Lung (tissue), 11 donors: ENCODE measurements at regions not wholly inside any gene's neighbourhood (a gene's known extent, or its start where the extent isn't known, plus 50 kb on each side); places are given as distances from the start of the nearest gene placed in this dataset.

Experiments
- ATAC-seq: fragments of 200-7000 bp; cut with Tn5 transposase; one replicate; pipeline ENCODE4 v1.9.1; 2020; ENCODE audit warnings: moderate number of reproducible peaks; ENCODE audit not compliant: insufficient read depth, low FRiP score
- DNase-seq, 3 donors: peaks; one replicate each; pipeline ENCODE4 v3.0.0-alpha.2; 2013 to 2017
- H3K27ac ChIP-seq, 2 donors: one replicate each; pipeline ENCODE4 v1.5.1; 2013; ENCODE audit warnings: mild to moderate bottlenecking in 2 of 2, moderate library complexity in 2 of 2, control low read depth in 1 of 2, inconsistent platforms in 1 of 2, low read depth in 1 of 2, low read length in 1 of 2
- H3K27me3 ChIP-seq, 3 donors: one replicate each; pipeline ENCODE4 v1.5.1; 2013; ENCODE audit warnings: low read length in 2 of 3; ENCODE audit not compliant: control insufficient read depth in 3 of 3, insufficient read depth in 3 of 3
- H3K36me3 ChIP-seq, 4 donors: one replicate each; pipeline ENCODE4 v1.5.1; 2013; ENCODE audit warnings: low read length in 4 of 4, mild to moderate bottlenecking in 1 of 4, moderate library complexity in 1 of 4; ENCODE audit not compliant: control insufficient read depth in 4 of 4, insufficient read depth in 4 of 4
- H3K4me1 ChIP-seq, 5 donors: one replicate each; pipeline ENCODE4 v1.5.1; 2013; ENCODE audit warnings: low read length in 5 of 5, mild to moderate bottlenecking in 2 of 5, moderate library complexity in 1 of 5; ENCODE audit not compliant: control insufficient read depth in 5 of 5, insufficient read depth in 5 of 5
- H3K4me3 ChIP-seq: one replicate; pipeline ENCODE4 v1.5.1; 2013; ENCODE audit warnings: mild to moderate bottlenecking, control low read depth, moderate library complexity
- H3K9ac ChIP-seq, 2 donors: one replicate each; pipeline ENCODE4 v1.5.1; 2013; ENCODE audit warnings: low read length in 2 of 2, control low read depth in 1 of 2; ENCODE audit not compliant: insufficient read depth in 1 of 2
- H3K9me3 ChIP-seq, 4 donors: one replicate each; pipeline ENCODE4 v1.5.1; 2013; ENCODE audit warnings: low read length in 3 of 4, mild to moderate bottlenecking in 1 of 4, moderate library complexity in 1 of 4; ENCODE audit not compliant: control insufficient read depth in 4 of 4, insufficient read depth in 3 of 4
- WGBS, 2 donors: extraction: QIAGEN DNeasy Blood & Tissue Kit; methylation state at CpG; one replicate each; pipeline ENCODE4 v1.1.7; 2013; 5-methylcytosine and 5-hydroxymethylcytosine counted together
- TF ChIP-seq, protein P1 (sequence below): IDR thresholded peaks from 2 replicates; pipeline ENCODE4 v1.5.1; 2012; ENCODE audit warnings: mild to moderate bottlenecking; ENCODE audit errors: control extremely low read depth, extremely low read depth
- donor health status: control.
- donor health status: control.
- donor health status: Bipolar disorder and iron deficiency.
- donor health status: healthy.
- donor health status: DM: yes; HTN: yes; CAD: no.

DNA sequence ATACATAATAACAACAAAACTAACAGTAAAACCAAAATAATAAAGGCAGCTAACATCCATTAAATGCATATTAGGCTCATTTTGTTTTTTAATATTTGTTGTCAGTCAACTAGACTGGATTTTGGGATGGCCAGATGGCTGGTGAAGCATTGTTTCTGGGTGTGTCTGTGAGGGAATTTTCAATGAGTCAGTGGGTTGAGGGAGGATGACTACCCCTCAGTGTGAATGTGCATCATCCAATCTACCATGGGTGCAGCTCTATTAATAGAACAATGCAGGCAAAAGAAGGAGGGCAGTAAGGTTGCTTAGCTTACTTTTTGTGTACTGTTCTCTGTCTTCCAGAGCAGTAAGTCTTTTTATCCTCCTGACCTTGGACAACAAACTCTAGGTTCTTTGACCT, 484.2 kb upstream of the HS3ST1 start:
- Histone ChIP-seq H3K9ac (no peak overlapping the region), H3K4me1 (peaks cover 0 to 13% (median 4%) of the 10 kb centered on the region in 5 donors), H3K27ac (peak overlapping the region in 1 of 2 donors; percentile 56), H3K36me3 (no peaks in the 10 kb centered on the region), H3K27me3 (no peaks in the 10 kb centered on the region), H3K4me3 (no peak overlapping the region), H3K9me3 (no peaks in the 10 kb centered on the region)
- TF ChIP-seq, protein P1, sequence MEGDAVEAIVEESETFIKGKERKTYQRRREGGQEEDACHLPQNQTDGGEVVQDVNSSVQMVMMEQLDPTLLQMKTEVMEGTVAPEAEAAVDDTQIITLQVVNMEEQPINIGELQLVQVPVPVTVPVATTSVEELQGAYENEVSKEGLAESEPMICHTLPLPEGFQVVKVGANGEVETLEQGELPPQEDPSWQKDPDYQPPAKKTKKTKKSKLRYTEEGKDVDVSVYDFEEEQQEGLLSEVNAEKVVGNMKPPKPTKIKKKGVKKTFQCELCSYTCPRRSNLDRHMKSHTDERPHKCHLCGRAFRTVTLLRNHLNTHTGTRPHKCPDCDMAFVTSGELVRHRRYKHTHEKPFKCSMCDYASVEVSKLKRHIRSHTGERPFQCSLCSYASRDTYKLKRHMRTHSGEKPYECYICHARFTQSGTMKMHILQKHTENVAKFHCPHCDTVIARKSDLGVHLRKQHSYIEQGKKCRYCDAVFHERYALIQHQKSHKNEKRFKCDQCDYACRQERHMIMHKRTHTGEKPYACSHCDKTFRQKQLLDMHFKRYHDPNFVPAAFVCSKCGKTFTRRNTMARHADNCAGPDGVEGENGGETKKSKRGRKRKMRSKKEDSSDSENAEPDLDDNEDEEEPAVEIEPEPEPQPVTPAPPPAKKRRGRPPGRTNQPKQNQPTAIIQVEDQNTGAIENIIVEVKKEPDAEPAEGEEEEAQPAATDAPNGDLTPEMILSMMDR = no peak
- ATAC-seq (no peak), DNase-seq (no peak)

DNA sequence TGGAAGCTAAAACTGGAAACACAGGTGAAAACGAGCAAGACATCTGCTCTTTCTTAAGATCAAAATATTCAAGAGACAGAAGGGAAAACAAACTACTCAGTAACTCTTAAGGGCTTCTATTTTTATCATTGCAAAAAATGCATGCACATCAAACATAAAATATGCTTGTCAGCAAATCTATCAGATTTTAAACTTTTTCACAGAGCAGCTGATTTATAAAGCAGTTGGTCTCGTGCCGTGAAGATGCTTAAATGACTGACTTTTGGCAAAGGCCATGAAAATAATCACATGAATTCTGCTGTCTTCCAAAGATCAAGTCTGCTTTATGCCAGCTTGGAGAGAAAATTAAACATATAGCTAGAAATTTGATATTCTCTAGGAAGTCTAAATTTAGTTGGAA, 482.1 kb upstream of the HS3ST1 start:
- 68 to 85% methylated on average over 3 of the region's 3 CpGs for WGBS, 2 donors
- TF ChIP-seq, protein P1 = no peak
- no peak overlapping the region for H3K4me3 ChIP-seq
- H3K9me3 ChIP-seq = no peaks in the 10 kb centered on the region
- DNase-seq = peak in 2 of 3 donors; percentile 36 to 45
- H3K36me3 ChIP-seq = no peaks in the 10 kb centered on the region
- no peaks in the 10 kb centered on the region for H3K27me3 ChIP-seq
- H3K4me1 ChIP-seq = peaks cover 0 to 20% (median 4%) of the 10 kb centered on the region in 5 donors
- no peak overlapping the region for H3K27ac ChIP-seq
- H3K9ac ChIP-seq = no peak overlapping the region
- no peak for ATAC-seq

DNA sequence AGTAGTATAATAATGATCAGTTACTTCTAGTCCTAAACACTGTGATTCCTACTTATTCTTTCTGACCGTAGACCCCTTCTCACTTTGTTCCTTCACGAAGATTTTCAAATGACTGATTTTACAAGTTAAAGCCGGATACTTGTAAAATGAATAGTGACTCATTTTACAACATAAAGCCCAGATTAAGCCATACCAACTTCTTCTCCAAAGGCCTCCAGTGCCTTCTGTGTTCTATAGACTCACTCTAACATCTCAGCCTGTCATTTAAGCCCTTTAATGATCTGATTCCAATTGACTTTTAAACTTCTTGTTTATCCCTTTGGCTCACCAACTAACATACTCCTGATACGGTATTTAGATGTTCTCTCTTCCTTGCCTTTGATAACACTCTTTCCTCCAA, 480.0 kb upstream of the HS3ST1 start:
- Histone ChIP-seq H3K36me3 (no peaks in the 10 kb centered on the region), H3K9me3 (no peaks in the 10 kb centered on the region), H3K27ac (no peak overlapping the region), H3K9ac (no peak overlapping the region), H3K4me3 (no peak overlapping the region), H3K27me3 (no peaks in the 10 kb centered on the region), H3K4me1 (peaks cover 2 to 40% (median 14%) of the 10 kb centered on the region in 5 donors)
- DNase-seq (peak in 1 of 3 donors; percentile 47), ATAC-seq (no peak)
- TF ChIP-seq, protein P1 = no peak
- WGBS, 2 donors = 82 to 84% methylated on average over 4 of the region's 4 CpGs

DNA sequence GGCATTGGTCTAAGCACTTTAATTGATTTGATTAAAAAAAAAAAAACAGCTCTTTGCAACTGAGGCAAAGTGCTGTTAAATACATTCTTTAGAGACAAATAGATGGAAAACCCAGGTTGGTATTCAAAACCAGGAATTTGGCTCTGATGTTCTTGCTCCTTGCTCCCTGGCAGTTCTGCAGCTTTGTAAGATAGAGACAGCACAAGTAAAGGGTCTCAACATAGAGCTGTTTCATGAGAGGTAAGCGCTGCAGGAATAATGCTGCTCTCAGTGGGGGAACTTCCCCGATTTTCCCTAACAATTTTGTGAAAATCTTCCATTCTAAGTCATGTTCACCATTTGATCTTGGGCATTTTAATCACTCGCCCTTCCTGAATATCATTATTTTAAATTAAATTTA, 479.5 kb upstream of the HS3ST1 start:
- no peaks in the 10 kb centered on the region for H3K9me3 ChIP-seq
- peaks cover 2 to 45% (median 14%) of the 10 kb centered on the region in 5 donors for H3K4me1 ChIP-seq
- H3K36me3 ChIP-seq = no peaks in the 10 kb centered on the region
- H3K9ac ChIP-seq = no peak overlapping the region
- H3K27ac ChIP-seq = no peak overlapping the region
- DNase-seq = no peak
- ATAC-seq = no peak
- WGBS, 2 donors = 82 to 93% methylated on average over 3 of the region's 3 CpGs
- H3K4me3 ChIP-seq = no peak overlapping the region
- TF ChIP-seq, protein P1 = no peak
- H3K27me3 ChIP-seq = no peaks in the 10 kb centered on the region
